Endothelial cell of umbilical vein (primary cell): ENCODE measurements at regions not wholly inside any gene's neighbourhood (a gene's known extent, or its start where the extent isn't known, plus 50 kb on each side); places are given as distances from the start of the nearest gene placed in this dataset.

Experiments used
- EZH2 ChIP-seq: IDR thresholded peaks from 2 replicates; pipeline ENCODE4 v1.6.1; 2012; ENCODE audit warnings: borderline replicate concordance, low read depth, mild to moderate bottlenecking, moderate library complexity, low read length, inconsistent platforms; ENCODE audit not compliant: severe bottlenecking
- FOS ChIP-seq: IDR thresholded peaks from 2 replicates; pipeline ENCODE4 v1.6.1; 2011; ENCODE audit warnings: mild to moderate bottlenecking, low read length, moderate library complexity, borderline replicate concordance; ENCODE audit not compliant: insufficient read depth
- JUN ChIP-seq: IDR thresholded peaks from 2 replicates; pipeline ENCODE4 v1.6.1; 2011; ENCODE audit warnings: borderline replicate concordance, low read depth; ENCODE audit not compliant: insufficient read length, insufficient read depth
- POLR2A ChIP-seq: IDR thresholded peaks from 2 replicates; pipeline ENCODE4 v1.6.1; 2012; ENCODE audit warnings: low read depth, mild to moderate bottlenecking, control low read depth, low read length
- POLR2AphosphoS5 ChIP-seq: IDR thresholded peaks from 2 replicates; pipeline ENCODE4 v1.6.1; 2012; ENCODE audit warnings: low read depth, mild to moderate bottlenecking, control low read depth, low read length, moderate library complexity; ENCODE audit not compliant: insufficient read depth
- TF ChIP-seq, protein P1 (sequence below), 2 donors: IDR thresholded peaks; 1 replicate in 1 of 2; 2 replicates in 1 of 2; pipeline ENCODE4 v1.5.1; 2011; ENCODE audit warnings: low read length in 2 of 2, mild to moderate bottlenecking in 2 of 2, moderate library complexity in 2 of 2, control low read depth in 1 of 2, inconsistent platforms in 1 of 2, low read depth in 1 of 2; ENCODE audit not compliant: insufficient read depth in 1 of 2; ENCODE audit errors: extremely low read depth in 1 of 2
- TF ChIP-seq, protein P2 (sequence below): IDR thresholded peaks from 2 replicates; pipeline ENCODE4 v1.6.1; 2011; ENCODE audit not compliant: insufficient read depth, insufficient read length

DNA sequence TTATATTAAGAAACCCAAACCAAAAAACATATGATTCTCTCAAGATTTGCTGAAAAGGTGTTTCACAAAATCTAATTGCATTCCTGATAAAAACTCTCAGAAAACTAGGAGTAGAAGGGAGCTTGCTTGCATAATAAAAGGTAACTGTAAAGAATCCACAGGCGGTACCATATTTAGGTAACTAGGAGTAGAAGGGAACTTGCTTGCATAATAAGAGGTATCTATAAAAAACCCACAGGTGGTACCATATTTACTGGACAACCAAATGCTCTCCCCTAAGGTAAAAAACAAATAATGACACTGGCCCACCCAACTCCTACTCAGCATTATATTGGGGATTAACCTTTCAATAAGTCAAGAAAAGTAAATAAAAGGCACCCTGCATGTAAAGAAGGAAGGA is 57.5 kb upstream of the FCN1 start:
- TF ChIP-seq, protein P1, sequence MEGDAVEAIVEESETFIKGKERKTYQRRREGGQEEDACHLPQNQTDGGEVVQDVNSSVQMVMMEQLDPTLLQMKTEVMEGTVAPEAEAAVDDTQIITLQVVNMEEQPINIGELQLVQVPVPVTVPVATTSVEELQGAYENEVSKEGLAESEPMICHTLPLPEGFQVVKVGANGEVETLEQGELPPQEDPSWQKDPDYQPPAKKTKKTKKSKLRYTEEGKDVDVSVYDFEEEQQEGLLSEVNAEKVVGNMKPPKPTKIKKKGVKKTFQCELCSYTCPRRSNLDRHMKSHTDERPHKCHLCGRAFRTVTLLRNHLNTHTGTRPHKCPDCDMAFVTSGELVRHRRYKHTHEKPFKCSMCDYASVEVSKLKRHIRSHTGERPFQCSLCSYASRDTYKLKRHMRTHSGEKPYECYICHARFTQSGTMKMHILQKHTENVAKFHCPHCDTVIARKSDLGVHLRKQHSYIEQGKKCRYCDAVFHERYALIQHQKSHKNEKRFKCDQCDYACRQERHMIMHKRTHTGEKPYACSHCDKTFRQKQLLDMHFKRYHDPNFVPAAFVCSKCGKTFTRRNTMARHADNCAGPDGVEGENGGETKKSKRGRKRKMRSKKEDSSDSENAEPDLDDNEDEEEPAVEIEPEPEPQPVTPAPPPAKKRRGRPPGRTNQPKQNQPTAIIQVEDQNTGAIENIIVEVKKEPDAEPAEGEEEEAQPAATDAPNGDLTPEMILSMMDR (IDR thresholded peaks at IDR 0.05; ENCODE audit: extremely low read depth in 1 of 2, insufficient read depth in 1 of 2, low read depth in 1 of 2, low read length in 2 of 2): no peak
- TF ChIP-seq EZH2: no peak
- no peak for TF ChIP-seq POLR2A
- no peak for TF ChIP-seq POLR2AphosphoS5
- no peak for TF ChIP-seq JUN
- TF ChIP-seq, protein P2, sequence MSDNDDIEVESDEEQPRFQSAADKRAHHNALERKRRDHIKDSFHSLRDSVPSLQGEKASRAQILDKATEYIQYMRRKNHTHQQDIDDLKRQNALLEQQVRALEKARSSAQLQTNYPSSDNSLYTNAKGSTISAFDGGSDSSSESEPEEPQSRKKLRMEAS: no peak
- TF ChIP-seq FOS: no peak
